ENCODE measurements at regions not wholly inside any gene's neighbourhood (a gene's known extent, or its start where the extent isn't known, plus 50 kb on each side); places are given as distances from the start of the nearest gene placed in this dataset.

DNA sequence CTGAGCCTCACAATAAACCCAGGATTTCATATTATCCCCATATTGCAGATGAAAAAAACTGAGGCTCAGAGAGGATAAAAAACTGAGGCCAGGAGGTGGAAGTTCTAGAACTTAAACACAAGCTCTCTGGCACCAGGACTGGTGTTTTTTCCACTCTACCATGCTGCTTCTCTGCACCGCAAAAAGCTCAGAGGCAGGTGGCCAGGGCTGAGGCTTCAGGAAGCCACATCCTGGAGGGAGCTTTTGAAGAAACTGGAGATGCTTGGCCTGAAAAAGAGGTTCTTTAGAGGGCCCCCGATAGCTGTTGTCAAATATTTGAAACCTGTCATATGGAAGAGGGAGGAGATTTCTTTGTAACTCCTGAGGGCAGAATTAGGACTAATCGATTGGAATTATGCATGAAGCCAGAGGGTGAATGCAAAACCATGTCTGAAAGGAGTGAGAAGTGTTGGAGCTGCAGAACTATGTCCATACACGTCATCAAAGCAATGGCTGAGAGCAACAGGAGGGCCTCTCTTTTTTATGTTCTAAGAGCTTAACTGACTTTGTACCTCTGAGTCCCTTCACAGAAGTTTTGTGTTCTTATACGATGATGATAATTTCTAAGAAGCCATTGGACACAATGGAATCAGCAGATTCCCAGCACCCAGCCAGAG is 448.6 kb downstream of the FUT8 start:
- TF ChIP-seq, protein P1, sequence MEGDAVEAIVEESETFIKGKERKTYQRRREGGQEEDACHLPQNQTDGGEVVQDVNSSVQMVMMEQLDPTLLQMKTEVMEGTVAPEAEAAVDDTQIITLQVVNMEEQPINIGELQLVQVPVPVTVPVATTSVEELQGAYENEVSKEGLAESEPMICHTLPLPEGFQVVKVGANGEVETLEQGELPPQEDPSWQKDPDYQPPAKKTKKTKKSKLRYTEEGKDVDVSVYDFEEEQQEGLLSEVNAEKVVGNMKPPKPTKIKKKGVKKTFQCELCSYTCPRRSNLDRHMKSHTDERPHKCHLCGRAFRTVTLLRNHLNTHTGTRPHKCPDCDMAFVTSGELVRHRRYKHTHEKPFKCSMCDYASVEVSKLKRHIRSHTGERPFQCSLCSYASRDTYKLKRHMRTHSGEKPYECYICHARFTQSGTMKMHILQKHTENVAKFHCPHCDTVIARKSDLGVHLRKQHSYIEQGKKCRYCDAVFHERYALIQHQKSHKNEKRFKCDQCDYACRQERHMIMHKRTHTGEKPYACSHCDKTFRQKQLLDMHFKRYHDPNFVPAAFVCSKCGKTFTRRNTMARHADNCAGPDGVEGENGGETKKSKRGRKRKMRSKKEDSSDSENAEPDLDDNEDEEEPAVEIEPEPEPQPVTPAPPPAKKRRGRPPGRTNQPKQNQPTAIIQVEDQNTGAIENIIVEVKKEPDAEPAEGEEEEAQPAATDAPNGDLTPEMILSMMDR (conservative IDR thresholded peaks at IDR 0.05; ENCODE audit: low read depth in 2 of 2), result no peak
- TF ChIP-seq NANOG (IDR thresholded peaks at IDR 0.05; ENCODE audit: borderline replicate concordance) (no peak), REST (IDR thresholded peaks at IDR 0.05; ENCODE audit: unreplicated experiment) (no peak), ZNF114 (CRISPR knock-in tag; IDR thresholded peaks at IDR 0.05) (no peak)
